ENCODE measurements at regions not wholly inside any gene's neighbourhood (a gene's known extent, or its start where the extent isn't known, plus 50 kb on each side); places are given as distances from the start of the nearest gene placed in this dataset.
"Not testable (repeated sequence)": the region's sequence is repeated elsewhere in the genome, so short reads cannot be mapped to it uniquely, and the experiment has no call there.

DNA sequence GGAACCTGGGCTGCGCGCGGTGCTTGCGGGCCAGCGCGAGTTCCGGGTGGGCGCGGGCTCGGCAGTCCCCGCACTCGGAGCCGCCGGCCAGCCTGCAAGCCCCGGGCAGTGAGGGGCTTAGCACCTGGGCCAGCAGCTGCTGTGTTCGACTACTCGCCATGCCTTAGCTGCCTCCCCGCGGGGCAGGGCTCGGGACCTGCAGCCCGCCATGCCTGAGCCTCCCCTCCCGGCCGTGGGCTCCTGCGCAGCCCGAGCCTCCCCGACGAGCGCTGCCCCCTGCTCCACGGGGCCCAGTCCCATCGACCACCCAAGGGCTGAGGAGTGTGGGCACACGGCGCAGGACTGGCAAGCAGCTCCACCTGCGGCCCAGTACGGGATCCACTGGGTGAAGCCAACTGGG lies 77.1 kb downstream of the SPRING1 start:
- not testable (repeated sequence) for H2BK120ac ChIP-seq (ENCODE audit: insufficient read depth, low read length, poor library complexity); H3K27ac ChIP-seq (ENCODE audit: low read depth, low read length); H2AK5ac ChIP-seq (ENCODE audit: low read length); H4K12ac ChIP-seq (ENCODE audit: low read depth, low read length); H3K4me3 ChIP-seq (ENCODE audit: low read depth, low read length); H2AFZ ChIP-seq (ENCODE audit: insufficient read depth, low read length, poor library complexity); H3K27me3 ChIP-seq (ENCODE audit: insufficient read depth, low read length); H3K36me3 ChIP-seq (ENCODE audit: control insufficient read depth in 1 of 2, insufficient read depth in 2 of 2, low read length in 2 of 2); H2BK5ac ChIP-seq (ENCODE audit: low read depth, low read length, poor library complexity); H4K91ac ChIP-seq (ENCODE audit: low read depth, low read length); H3K23ac ChIP-seq (ENCODE audit: low read length); H4K8ac ChIP-seq (ENCODE audit: low read depth, low read length); H3K79me1 ChIP-seq (ENCODE audit: low read length); DNase-seq; H2BK12ac ChIP-seq (ENCODE audit: low read length); H3K14ac ChIP-seq (ENCODE audit: low read length); H3K9ac ChIP-seq (ENCODE audit: low read length); H3K9me3 ChIP-seq (ENCODE audit: insufficient read depth, low read depth, low read length); H3K18ac ChIP-seq (ENCODE audit: low read length); H3K4ac ChIP-seq (ENCODE audit: low read depth, low read length); H3K4me2 ChIP-seq (ENCODE audit: low read length); H3K79me2 ChIP-seq (ENCODE audit: control insufficient read depth, insufficient read depth, low read length, poor library complexity)
- WGBS (ENCODE audit: extremely low coverage, insufficient coverage, insufficient read length), result no CpG with 5 or more reads among the region's 34 CpGs
- H3K4me1 ChIP-seq (ENCODE audit: control insufficient read depth in 1 of 2, insufficient read depth in 2 of 2, low read length in 2 of 2), result peaks cover 9 to 13% of the 10 kb centered on the region in 2 experiments

DNA sequence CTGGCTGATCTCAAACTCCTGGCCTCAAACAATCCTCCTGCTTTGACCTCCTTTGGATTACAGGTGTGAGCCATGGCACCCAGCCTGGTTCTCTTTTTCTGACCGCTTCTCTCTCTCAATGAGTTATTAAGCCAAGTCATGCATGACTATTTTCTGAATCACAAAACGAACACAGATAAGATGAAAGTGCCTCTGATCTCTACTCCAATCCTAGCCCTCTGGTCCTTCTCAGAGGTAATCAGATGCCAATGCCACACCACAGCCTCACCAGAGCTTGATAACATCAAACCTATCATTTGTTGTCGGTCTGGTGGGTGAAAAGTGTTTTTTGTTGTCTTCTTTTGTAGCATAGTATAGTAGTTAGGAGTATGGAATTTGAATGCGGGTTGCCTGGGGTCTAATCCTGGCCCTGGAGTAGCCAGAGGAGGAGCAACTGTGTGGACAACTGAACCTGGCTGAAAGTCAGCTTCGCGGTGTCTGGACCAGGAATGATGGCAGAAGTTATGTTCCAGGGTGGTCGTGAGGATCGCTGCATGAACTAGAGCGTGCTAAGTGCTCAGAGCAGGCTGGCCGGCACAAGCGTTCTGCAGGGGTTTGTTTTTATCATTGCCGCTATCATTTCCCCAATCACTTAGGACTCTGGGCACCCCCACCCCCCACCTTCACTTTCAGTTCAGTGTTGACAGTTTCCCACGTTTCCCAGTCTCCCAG lies 77.9 kb downstream of the SPRING1 start:
- no peak overlapping the region for H3K27ac ChIP-seq (ENCODE audit: low read depth, low read length)
- H2BK12ac ChIP-seq (ENCODE audit: low read length), result no peak overlapping the region
- H3K9me3 ChIP-seq (ENCODE audit: insufficient read depth, low read depth, low read length), result peaks cover 2% of the 10 kb centered on the region
- H3K4me3 ChIP-seq (ENCODE audit: low read depth, low read length), result no peak overlapping the region
- H2BK120ac ChIP-seq (ENCODE audit: insufficient read depth, low read length, poor library complexity), result no peak overlapping the region
- no peak overlapping the region for H3K9ac ChIP-seq (ENCODE audit: low read length)
- H4K8ac ChIP-seq (ENCODE audit: low read depth, low read length), result no peak overlapping the region
- H2AK5ac ChIP-seq (ENCODE audit: low read length), result no peak overlapping the region
- no peaks in the 10 kb centered on the region for H3K79me1 ChIP-seq (ENCODE audit: low read length)
- no peak overlapping the region for H3K23ac ChIP-seq (ENCODE audit: low read length)
- peak; percentile 52 to 79 for DNase-seq
- H3K79me2 ChIP-seq (ENCODE audit: control insufficient read depth, insufficient read depth, low read length, poor library complexity), result no peaks in the 10 kb centered on the region
- peaks cover 0 to 3% of the 10 kb centered on the region in 2 experiments for H3K36me3 ChIP-seq (ENCODE audit: control insufficient read depth in 1 of 2, insufficient read depth in 2 of 2, low read length in 2 of 2)
- H3K4ac ChIP-seq (ENCODE audit: low read depth, low read length), result no peak overlapping the region
- H2BK5ac ChIP-seq (ENCODE audit: low read depth, low read length, poor library complexity), result no peak overlapping the region
- no CpG with 5 or more reads among the region's 13 CpGs for WGBS (ENCODE audit: extremely low coverage, insufficient coverage, insufficient read length)
- no peak overlapping the region for H4K12ac ChIP-seq (ENCODE audit: low read depth, low read length)
- no peak overlapping the region for H3K4me2 ChIP-seq (ENCODE audit: low read length)
- H2AFZ ChIP-seq (ENCODE audit: insufficient read depth, low read length, poor library complexity), result no peak overlapping the region
- H4K91ac ChIP-seq (ENCODE audit: low read depth, low read length), result no peak overlapping the region
- H3K27me3 ChIP-seq (ENCODE audit: insufficient read depth, low read length), result no peaks in the 10 kb centered on the region
- H3K14ac ChIP-seq (ENCODE audit: low read length), result no peak overlapping the region
- peaks cover 9 to 13% of the 10 kb centered on the region in 2 experiments for H3K4me1 ChIP-seq (ENCODE audit: control insufficient read depth in 1 of 2, insufficient read depth in 2 of 2, low read length in 2 of 2)
- H3K18ac ChIP-seq (ENCODE audit: low read length), result no peak overlapping the region

DNA sequence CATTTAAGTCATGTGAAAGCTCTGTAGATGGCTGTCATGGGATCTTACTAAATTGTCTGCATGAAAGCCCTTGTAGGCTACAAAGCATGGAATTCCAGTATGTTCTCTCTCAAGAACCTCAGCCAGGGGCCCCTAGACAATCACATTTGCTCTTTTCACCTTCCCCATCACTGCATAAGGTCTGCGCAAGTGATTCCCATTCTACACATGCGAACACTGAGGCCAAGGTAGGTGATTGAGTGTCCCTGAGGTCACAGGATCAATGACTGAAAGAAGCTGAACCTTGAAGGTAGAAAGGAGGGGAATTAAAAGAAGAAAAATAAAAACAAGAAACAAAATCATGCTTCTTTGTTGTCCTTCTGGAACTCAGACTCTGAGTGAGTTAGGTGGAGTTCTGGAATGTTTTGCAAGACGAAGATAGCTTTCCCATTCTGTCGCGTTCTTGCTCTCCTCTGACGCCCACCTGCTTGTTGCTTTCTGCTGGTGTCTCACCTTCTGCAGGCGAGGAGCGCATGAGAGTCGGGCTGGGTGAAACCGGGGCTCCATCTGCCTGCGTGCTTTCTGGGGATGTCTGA lies 79.9 kb downstream of the SPRING1 start:
- H3K27ac ChIP-seq (ENCODE audit: low read depth, low read length), result no peak overlapping the region
- peaks cover 2% of the 10 kb centered on the region for H3K9me3 ChIP-seq (ENCODE audit: insufficient read depth, low read depth, low read length)
- H3K18ac ChIP-seq (ENCODE audit: low read length), result no peak overlapping the region
- no peak overlapping the region for H2BK120ac ChIP-seq (ENCODE audit: insufficient read depth, low read length, poor library complexity)
- no peak overlapping the region for H2AFZ ChIP-seq (ENCODE audit: insufficient read depth, low read length, poor library complexity)
- WGBS (ENCODE audit: extremely low coverage, insufficient coverage, insufficient read length), result no CpG with 5 or more reads among the region's 11 CpGs
- peaks cover 0 to 3% of the 10 kb centered on the region in 2 experiments for H3K36me3 ChIP-seq (ENCODE audit: control insufficient read depth in 1 of 2, insufficient read depth in 2 of 2, low read length in 2 of 2)
- no peaks in the 10 kb centered on the region for H3K79me1 ChIP-seq (ENCODE audit: low read length)
- no peak for DNase-seq
- H3K27me3 ChIP-seq (ENCODE audit: insufficient read depth, low read length), result no peaks in the 10 kb centered on the region
- H3K23ac ChIP-seq (ENCODE audit: low read length), result no peak overlapping the region
- H4K91ac ChIP-seq (ENCODE audit: low read depth, low read length), result no peak overlapping the region
- no peak overlapping the region for H3K4ac ChIP-seq (ENCODE audit: low read depth, low read length)
- no peak overlapping the region for H2AK5ac ChIP-seq (ENCODE audit: low read length)
- H4K12ac ChIP-seq (ENCODE audit: low read depth, low read length), result no peak overlapping the region
- H3K4me1 ChIP-seq (ENCODE audit: control insufficient read depth in 1 of 2, insufficient read depth in 2 of 2, low read length in 2 of 2), result peaks cover 9 to 13% of the 10 kb centered on the region in 2 experiments
- H2BK5ac ChIP-seq (ENCODE audit: low read depth, low read length, poor library complexity), result no peak overlapping the region
- no peak overlapping the region for H4K8ac ChIP-seq (ENCODE audit: low read depth, low read length)
- H3K14ac ChIP-seq (ENCODE audit: low read length), result no peak overlapping the region
- H3K4me2 ChIP-seq (ENCODE audit: low read length), result peak overlapping the region; percentile 16
- H3K4me3 ChIP-seq (ENCODE audit: low read depth, low read length), result no peak overlapping the region
- no peak overlapping the region for H3K9ac ChIP-seq (ENCODE audit: low read length)
- H3K79me2 ChIP-seq (ENCODE audit: control insufficient read depth, insufficient read depth, low read length, poor library complexity), result no peaks in the 10 kb centered on the region
- no peak overlapping the region for H2BK12ac ChIP-seq (ENCODE audit: low read length)

DNA sequence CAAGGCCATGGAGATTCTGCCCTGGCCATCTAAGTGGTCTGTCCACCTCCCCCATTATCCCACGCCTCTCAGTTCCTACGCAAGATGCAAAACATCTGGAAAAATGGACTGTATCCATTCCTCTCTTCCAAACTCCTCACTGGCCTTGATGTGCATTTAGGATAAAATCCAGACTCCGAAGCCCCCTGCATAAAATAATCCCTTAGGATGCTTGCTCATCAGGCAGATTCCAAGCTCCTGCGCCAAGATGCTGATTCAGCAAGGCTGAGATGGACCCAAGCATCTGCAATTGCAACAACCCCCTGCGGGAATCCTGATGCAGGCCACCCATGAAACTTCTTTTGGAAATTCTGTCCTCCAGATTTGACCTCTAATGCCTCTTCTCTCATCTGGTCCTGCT lies 81.6 kb downstream of the SPRING1 start:
- DNase-seq, result no peak
- Histone ChIP-seq H4K12ac (ENCODE audit: low read depth, low read length) (no peak overlapping the region), H2AFZ (ENCODE audit: insufficient read depth, low read length, poor library complexity) (no peak overlapping the region)

More for the DNA sequence above, 81.6 kb downstream of the SPRING1 start:
- Histone ChIP-seq H3K79me1 (ENCODE audit: low read length) (no peaks in the 10 kb centered on the region), H3K9me3 (ENCODE audit: insufficient read depth, low read depth, low read length) (peaks cover 2% of the 10 kb centered on the region), H3K4ac (ENCODE audit: low read depth, low read length) (no peak overlapping the region), H3K23ac (ENCODE audit: low read length) (no peak overlapping the region), H3K27me3 (ENCODE audit: insufficient read depth, low read length) (no peaks in the 10 kb centered on the region), H2AK5ac (ENCODE audit: low read length) (no peak overlapping the region), H3K14ac (ENCODE audit: low read length) (no peak overlapping the region), H3K79me2 (ENCODE audit: control insufficient read depth, insufficient read depth, low read length, poor library complexity) (no peaks in the 10 kb centered on the region), H3K36me3 (ENCODE audit: control insufficient read depth in 1 of 2, insufficient read depth in 2 of 2, low read length in 2 of 2) (no peaks in the 10 kb centered on the region), H3K9ac (ENCODE audit: low read length) (no peak overlapping the region), H2BK5ac (ENCODE audit: low read depth, low read length, poor library complexity) (no peak overlapping the region), H3K4me2 (ENCODE audit: low read length) (no peak overlapping the region), H3K4me3 (ENCODE audit: low read depth, low read length) (no peak overlapping the region), H3K27ac (ENCODE audit: low read depth, low read length) (no peak overlapping the region), H3K4me1 (ENCODE audit: control insufficient read depth in 1 of 2, insufficient read depth in 2 of 2, low read length in 2 of 2) (peaks cover 9 to 10% of the 10 kb centered on the region in 2 experiments), H4K8ac (ENCODE audit: low read depth, low read length) (no peak overlapping the region), H2BK12ac (ENCODE audit: low read length) (no peak overlapping the region), H3K18ac (ENCODE audit: low read length) (no peak overlapping the region), H2BK120ac (ENCODE audit: insufficient read depth, low read length, poor library complexity) (no peak overlapping the region), H4K91ac (ENCODE audit: low read depth, low read length) (no peak overlapping the region)
- WGBS (ENCODE audit: extremely low coverage, insufficient coverage, insufficient read length), result no CpG with 5 or more reads among the region's 5 CpGs
